Smooth muscle cell (in vitro differentiated cells): ENCODE measurements at regions not wholly inside any gene's neighbourhood (a gene's known extent, or its start where the extent isn't known, plus 50 kb on each side); places are given as distances from the start of the nearest gene placed in this dataset.

Experiments used
- DNase-seq: peaks from one replicate; lab custom pipeline; 2025; ENCODE audit not compliant: unreplicated experiment; lab: John Stamatoyannopoulos, UW
- H2AFZ ChIP-seq: fragments of 200-600 bp; sonication (generic); 2 replicates; pipeline ENCODE4 v1.6.0; 2016; ENCODE audit warnings: antibody characterized with exemption, low read depth, mild to moderate bottlenecking
- H3F3A ChIP-seq: fragments of 200-600 bp; sonication (generic); 2 replicates; pipeline ENCODE4 v1.6.0; 2017; ENCODE audit warnings: antibody characterized with exemption, low read depth
- H3K27ac ChIP-seq: fragments of 200-600 bp; sonication (generic); 2 replicates; pipeline ENCODE4 v1.5.1; 2016; ENCODE audit warnings: low read depth, mild to moderate bottlenecking
- H3K27me3 ChIP-seq: fragments of 200-600 bp; sonication (generic); 2 replicates; pipeline ENCODE4 v1.6.1; 2016; ENCODE audit warnings: low read depth, mild to moderate bottlenecking
- H3K36me3 ChIP-seq: fragments of 200-600 bp; sonication (generic); 2 replicates; pipeline ENCODE4 v1.5.1; 2016; ENCODE audit warnings: low read depth
- H3K4me1 ChIP-seq: fragments of 200-600 bp; sonication (generic); 2 replicates; pipeline ENCODE4 v1.5.1; 2016; ENCODE audit warnings: low read depth
- H3K4me2 ChIP-seq: fragments of 200-600 bp; sonication (generic); 2 replicates; pipeline ENCODE4 v1.6.0; 2016; ENCODE audit warnings: mild to moderate bottlenecking
- H3K4me3 ChIP-seq: fragments of 200-600 bp; sonication (generic); 2 replicates; pipeline ENCODE4 v1.5.1; 2016; ENCODE audit warnings: mild to moderate bottlenecking
- H3K79me2 ChIP-seq: fragments of 200-600 bp; sonication (generic); 2 replicates; pipeline ENCODE4 v1.6.0; 2016; ENCODE audit warnings: low read depth, mild to moderate bottlenecking
- H3K9ac ChIP-seq: fragments of 200-600 bp; sonication (generic); 2 replicates; pipeline ENCODE4 v1.6.0; 2016; ENCODE audit warnings: low read depth
- H3K9me3 ChIP-seq: fragments of 200-600 bp; sonication (generic); replicated peaks from 2 replicates; pipeline ENCODE4 v1.5.1; 2016; ENCODE audit warnings: low read depth
- H4K20me1 ChIP-seq: fragments of 200-600 bp; sonication (generic); 2 replicates; pipeline ENCODE4 v1.6.0; 2016; ENCODE audit warnings: low read depth
- WGBS: methylation state at CpG from one replicate; pipeline ENCODE4 v1.1.7; 2016; ENCODE audit warnings: low lambda C conversion rate; 5-methylcytosine and 5-hydroxymethylcytosine counted together
- TF ChIP-seq, protein P1 (sequence below): fragments of 200-600 bp; sonication (generic); IDR thresholded peaks from 2 replicates; pipeline ENCODE4 v1.5.1; 2017; ENCODE audit warnings: borderline replicate concordance, mild to moderate bottlenecking, antibody characterized with exemption; ENCODE audit not compliant: insufficient read depth, poor library complexity, severe bottlenecking

DNA sequence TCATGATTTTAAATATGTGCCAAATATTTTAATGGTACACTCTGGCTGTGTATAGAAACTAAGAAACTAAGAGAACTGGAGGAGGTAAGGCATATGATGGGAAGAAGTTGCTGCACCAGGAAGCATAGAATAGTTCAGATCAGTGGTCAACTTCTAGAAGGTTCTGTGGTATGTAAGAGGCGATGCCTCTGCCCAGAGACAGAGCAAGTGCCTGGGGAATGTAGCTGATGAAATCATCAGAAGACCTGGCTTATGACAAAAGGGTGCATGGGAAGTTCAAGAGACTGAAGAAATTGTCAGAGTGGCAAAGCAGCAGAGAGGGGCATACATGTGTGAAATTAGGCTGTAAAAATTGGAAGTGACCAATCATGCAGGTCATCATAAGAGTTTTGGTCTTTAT lies 580.8 kb downstream of the BMP2 start:
- Histone ChIP-seq H3K36me3 (no peaks in the 10 kb centered on the region), H3K79me2 (no peaks in the 10 kb centered on the region), H3K4me1 (no peaks in the 10 kb centered on the region), H3F3A (no peaks in the 10 kb centered on the region), H3K4me3 (no peak overlapping the region), H3K9me3 (no peaks in the 10 kb centered on the region), H4K20me1 (no peaks in the 10 kb centered on the region), H3K27me3 (peaks cover 3% of the 10 kb centered on the region), H3K9ac (peak overlapping the region; percentile 23), H3K27ac (peak overlapping the region; percentile 85), H2AFZ (no peak overlapping the region), H3K4me2 (peak overlapping the region; percentile 4)
- 76% methylated on average over 1 of the region's 1 CpG for WGBS
- no peak for DNase-seq
- TF ChIP-seq, protein P1, sequence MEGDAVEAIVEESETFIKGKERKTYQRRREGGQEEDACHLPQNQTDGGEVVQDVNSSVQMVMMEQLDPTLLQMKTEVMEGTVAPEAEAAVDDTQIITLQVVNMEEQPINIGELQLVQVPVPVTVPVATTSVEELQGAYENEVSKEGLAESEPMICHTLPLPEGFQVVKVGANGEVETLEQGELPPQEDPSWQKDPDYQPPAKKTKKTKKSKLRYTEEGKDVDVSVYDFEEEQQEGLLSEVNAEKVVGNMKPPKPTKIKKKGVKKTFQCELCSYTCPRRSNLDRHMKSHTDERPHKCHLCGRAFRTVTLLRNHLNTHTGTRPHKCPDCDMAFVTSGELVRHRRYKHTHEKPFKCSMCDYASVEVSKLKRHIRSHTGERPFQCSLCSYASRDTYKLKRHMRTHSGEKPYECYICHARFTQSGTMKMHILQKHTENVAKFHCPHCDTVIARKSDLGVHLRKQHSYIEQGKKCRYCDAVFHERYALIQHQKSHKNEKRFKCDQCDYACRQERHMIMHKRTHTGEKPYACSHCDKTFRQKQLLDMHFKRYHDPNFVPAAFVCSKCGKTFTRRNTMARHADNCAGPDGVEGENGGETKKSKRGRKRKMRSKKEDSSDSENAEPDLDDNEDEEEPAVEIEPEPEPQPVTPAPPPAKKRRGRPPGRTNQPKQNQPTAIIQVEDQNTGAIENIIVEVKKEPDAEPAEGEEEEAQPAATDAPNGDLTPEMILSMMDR, result no peak

DNA sequence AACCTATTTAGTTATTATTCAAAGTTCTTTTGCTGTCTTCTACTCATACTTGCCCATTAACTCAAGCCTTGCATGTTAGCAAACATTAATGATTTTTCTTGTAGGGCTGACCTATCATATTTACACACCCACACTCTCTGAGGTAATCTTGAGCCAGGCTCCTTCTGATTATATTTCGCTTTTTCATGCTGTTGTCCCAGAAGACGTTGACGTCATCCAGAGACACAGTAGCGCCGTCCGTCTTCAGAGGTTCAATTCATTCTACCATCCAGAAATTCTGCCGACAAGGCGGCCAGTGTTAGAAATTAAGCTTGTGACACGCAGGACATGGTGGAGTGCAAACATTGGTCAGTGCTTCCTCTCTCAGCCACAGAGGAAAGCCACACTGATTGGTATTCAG lies 584.7 kb downstream of the BMP2 start:
- Histone ChIP-seq H3K36me3 (no peaks in the 10 kb centered on the region), H3K79me2 (no peaks in the 10 kb centered on the region), H3K27me3 (peaks cover 11% of the 10 kb centered on the region), H3K9ac (no peak overlapping the region), H4K20me1 (no peaks in the 10 kb centered on the region), H3K4me3 (no peak overlapping the region), H3K4me1 (no peaks in the 10 kb centered on the region), H3F3A (no peaks in the 10 kb centered on the region), H3K9me3 (no peaks in the 10 kb centered on the region), H3K4me2 (no peak overlapping the region), H2AFZ (no peak overlapping the region), H3K27ac (no peak overlapping the region)
- TF ChIP-seq, protein P1, result no peak
- 89% methylated on average over 9 of the region's 9 CpGs for WGBS
- DNase-seq, result no peak

DNA sequence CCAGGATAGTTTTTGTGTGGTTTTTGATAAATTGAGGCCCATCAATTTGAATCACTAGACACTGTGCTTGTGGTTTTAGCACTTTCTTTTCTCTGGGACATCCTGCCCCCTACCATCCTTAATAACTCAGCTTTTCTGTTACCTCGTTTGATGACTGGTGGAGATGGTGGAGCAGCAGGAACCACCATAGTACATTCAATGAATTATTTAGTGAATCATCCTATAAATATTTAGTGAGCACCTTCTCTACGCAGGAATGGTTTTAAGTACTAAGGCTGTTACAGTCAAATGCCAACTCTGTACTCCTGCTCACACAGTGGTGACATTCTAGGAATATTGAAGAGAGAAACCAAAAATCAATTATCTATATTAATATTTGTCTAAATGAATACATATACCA lies 585.2 kb downstream of the HAO1 start:
- Histone ChIP-seq H3K79me2 (no peaks in the 10 kb centered on the region), H3K27ac (no peak overlapping the region), H3K9ac (no peak overlapping the region), H4K20me1 (no peaks in the 10 kb centered on the region), H3K27me3 (peaks cover 20% of the 10 kb centered on the region), H2AFZ (no peak overlapping the region), H3K4me1 (no peaks in the 10 kb centered on the region), H3K36me3 (no peaks in the 10 kb centered on the region), H3K9me3 (no peaks in the 10 kb centered on the region), H3F3A (no peaks in the 10 kb centered on the region), H3K4me3 (no peak overlapping the region), H3K4me2 (no peak overlapping the region)
- WGBS, result 38% methylated on average over 2 of the region's 2 CpGs
- TF ChIP-seq, protein P1, result no peak
- DNase-seq, result no peak

DNA sequence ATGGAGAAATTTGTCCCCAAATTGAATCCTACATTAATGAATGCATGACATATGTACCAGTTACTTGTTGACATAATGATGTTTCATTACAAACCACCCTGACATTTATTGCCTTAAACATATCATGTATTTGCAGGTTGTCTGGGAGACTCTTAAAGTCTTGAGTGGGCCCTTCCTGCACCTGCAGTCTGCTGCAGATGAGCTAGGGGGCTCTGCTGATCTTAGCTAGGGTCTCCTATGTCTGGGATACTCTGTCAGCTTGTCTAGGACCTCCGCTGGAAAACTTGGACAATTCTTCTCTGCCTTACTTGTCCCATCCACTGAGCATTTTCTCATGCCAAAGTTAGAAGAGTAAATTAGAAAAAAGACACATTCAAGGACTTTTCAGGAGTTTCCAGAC lies 581.6 kb downstream of the HAO1 start:
- no peaks in the 10 kb centered on the region for H3F3A ChIP-seq
- H3K79me2 ChIP-seq, result no peaks in the 10 kb centered on the region
- peaks cover 15% of the 10 kb centered on the region for H3K27me3 ChIP-seq
- WGBS, result 86% methylated on average over 1 of the region's 1 CpG
- no peak overlapping the region for H3K4me3 ChIP-seq
- no peak overlapping the region for H2AFZ ChIP-seq
- H3K4me2 ChIP-seq, result no peak overlapping the region
- H4K20me1 ChIP-seq, result no peaks in the 10 kb centered on the region
- H3K36me3 ChIP-seq, result no peaks in the 10 kb centered on the region
- H3K4me1 ChIP-seq, result peaks cover 23% of the 10 kb centered on the region
- no peak for DNase-seq
- H3K9me3 ChIP-seq, result no peaks in the 10 kb centered on the region
- TF ChIP-seq, protein P1, result no peak
- H3K27ac ChIP-seq, result no peak overlapping the region
- no peak overlapping the region for H3K9ac ChIP-seq
